HepG2 (cell line): ENCODE measurements at regions not wholly inside any gene's neighbourhood (a gene's known extent, or its start where the extent isn't known, plus 50 kb on each side); places are given as distances from the start of the nearest gene placed in this dataset.
A peak's percentile ranks its signal among the peaks of the same experiment; 100 is the strongest.

Experiments
- ATAC-seq: fragments of 200-7000 bp; cut with Tn5 transposase; 3 replicates; pipeline ENCODE4 v1.9.1; 2020; ENCODE audit warnings: mild to moderate bottlenecking, moderate library complexity
- BruUV-seq: library from RNA; stranded (reverse); fragments of 400-500 nt; replicated peaks from 2 replicates; lab custom pipeline; 2021; lab: Mats Ljungman, UMichigan
- CTCF ChIA-PET: fragments of 300-600 bp; formaldehyde crosslinking; extraction: SDS; loops from one replicate; lab custom pipeline; 2021; ENCODE audit warnings: low total read pairs, inconsistent platforms, low intra/inter-chr PET ratio; lab: Yijun Ruan, JAX
- POLR2A ChIA-PET: fragments of 350-600 bp; sonication (Branson Sonifier 250); formaldehyde crosslinking; loops from one replicate; lab custom pipeline; 2020; ENCODE audit warnings: antibody characterized with exemption, inconsistent platforms; lab: Yijun Ruan, JAX
- DNase-seq: peaks from one replicate; pipeline ENCODE4 v3.0.0-alpha.2; 2015; ENCODE audit warnings: low spot score
- FAIRE-seq: peaks from 3 replicates; lab custom pipeline; 2011; peaks lifted over from hg19 to GRCh38; lab: Jason Lieb, UNC
- H2AFZ ChIP-seq: one replicate; pipeline ENCODE4 v1.6.1; 2011; ENCODE audit warnings: low read length, inconsistent platforms
- H3K27ac ChIP-seq: fragments of 300-600 bp; 3 replicates; pipeline ENCODE4 v1.8.0; 2011; ENCODE audit warnings: mixed run types, mild to moderate bottlenecking, mixed read lengths, low read length, inconsistent platforms; ENCODE audit not compliant: insufficient read depth; ENCODE audit errors: extremely low read length
- H3K27me3 ChIP-seq, 2 experiments: fragments of 200-600 bp in 1 of 2; 2 replicates in 1 of 2; 3 replicates in 1 of 2; pipeline versions ENCODE4 v1.6.0 to v1.8.0; 2011; ENCODE audit warnings: low read length in 2 of 2, mild to moderate bottlenecking in 2 of 2, moderate library complexity in 2 of 2, inconsistent platforms in 1 of 2; ENCODE audit not compliant: insufficient read depth in 2 of 2, control insufficient read depth in 1 of 2
- H3K36me3 ChIP-seq, 2 experiments: fragments of 200-600 bp in 1 of 2; replicated peaks in 1 of 2; 2 replicates in 1 of 2; 3 replicates in 1 of 2; pipeline versions ENCODE4 v1.5.1 to v1.8.0; 2011; ENCODE audit warnings: low read length in 2 of 2, inconsistent platforms in 1 of 2; ENCODE audit not compliant: insufficient read depth in 2 of 2, control insufficient read depth in 1 of 2
- H3K4me1 ChIP-seq: 2 replicates; pipeline ENCODE4 v1.5.1; 2012; ENCODE audit warnings: low read length, inconsistent platforms; ENCODE audit not compliant: insufficient read depth
- H3K4me2 ChIP-seq: 2 replicates; pipeline ENCODE4 v1.6.0; 2011; ENCODE audit warnings: low read depth, low read length, inconsistent platforms
- H3K4me3 ChIP-seq, 3 experiments: fragments of 200-600 bp in 1 of 3; sonication (generic), shearing (Covaris generic) in 1 of 3; replicated peaks in 1 of 3; 2 replicates each; pipeline ENCODE4 v1.5.1; 2011 to 2016; ENCODE audit warnings: low read length in 3 of 3, inconsistent platforms in 2 of 3, low read depth in 2 of 3, mild to moderate bottlenecking in 2 of 3, control low read depth in 1 of 3, mixed read lengths in 1 of 3; ENCODE audit not compliant: insufficient read depth in 1 of 3
- H3K79me2 ChIP-seq: one replicate; pipeline ENCODE4 v1.6.1; 2011; ENCODE audit warnings: low read length, inconsistent platforms; ENCODE audit not compliant: insufficient read depth
- H3K9ac ChIP-seq: 2 replicates; pipeline ENCODE4 v1.6.0; 2011; ENCODE audit warnings: mild to moderate bottlenecking, low read depth, low read length, inconsistent platforms; ENCODE audit not compliant: insufficient read depth
- H3K9me3 ChIP-seq: 2 replicates; pipeline ENCODE4 v1.5.1; 2012; ENCODE audit warnings: mild to moderate bottlenecking, low read length
- H4K20me1 ChIP-seq: 2 replicates; pipeline ENCODE4 v1.6.0; 2011; ENCODE audit warnings: inconsistent platforms, mild to moderate bottlenecking, low read length, moderate library complexity; ENCODE audit not compliant: insufficient read depth
- GABPB1 ChIP-seq: IDR thresholded peaks from 2 replicates; pipeline ENCODE4 v1.6.1; 2016; ENCODE audit warnings: mild to moderate bottlenecking, missing genetic modification reagents, moderate library complexity, missing compliant biosample characterization
- HNF4A ChIP-seq: sonication (generic); formaldehyde crosslinking; IDR thresholded peaks from 2 replicates; pipeline ENCODE4 v1.4.0; 2020; ENCODE audit warnings: missing genetic modification reagents
- LRRFIP1 ChIP-seq: sonication (generic); formaldehyde crosslinking; conservative IDR thresholded peaks from 2 replicates; pipeline ENCODE4 v1.4.0; 2020; ENCODE audit warnings: missing genetic modification reagents
- MAX ChIP-seq: IDR thresholded peaks from 2 replicates; pipeline ENCODE4 v1.6.1; 2012; ENCODE audit warnings: inconsistent platforms
- PHF21A ChIP-seq: sonication (generic); formaldehyde crosslinking; IDR thresholded peaks from 2 replicates; pipeline ENCODE4 v1.5.0; 2020; ENCODE audit warnings: mild to moderate bottlenecking, missing genetic modification reagents
- SP1 ChIP-seq, 2 experiments: fragments of 450-650 bp in 1 of 2; sonication (generic) in 1 of 2; formaldehyde crosslinking in 1 of 2; IDR thresholded peaks; 2 replicates each; pipeline versions ENCODE4 v1.4.0 to v1.6.1; 2016 to 2020; ENCODE audit warnings: missing genetic modification reagents in 1 of 2
- TBP ChIP-seq: sonication (generic); formaldehyde crosslinking; IDR thresholded peaks from 2 replicates; pipeline ENCODE4 v1.5.0; 2020; ENCODE audit warnings: missing genetic modification reagents
- TCF7 ChIP-seq: sonication (generic); IDR thresholded peaks from 2 replicates; pipeline ENCODE4 v1.6.1; 2016; ENCODE audit warnings: antibody characterized with exemption, low read depth
- THYN1 ChIP-seq: sonication (generic); formaldehyde crosslinking; IDR thresholded peaks from 2 replicates; pipeline ENCODE4 v1.8.1; 2023; ENCODE audit warnings: low read depth, mild to moderate bottlenecking, moderate library complexity, missing genetic modification reagents, borderline replicate concordance
- ZNF577 ChIP-seq: sonication (generic); formaldehyde crosslinking; IDR thresholded peaks from 2 replicates; pipeline ENCODE4 v1.4.0; 2020; ENCODE audit warnings: mild to moderate bottlenecking, low read depth, missing genetic modification reagents, borderline replicate concordance
- ZSCAN25 ChIP-seq: sonication (generic); formaldehyde crosslinking; IDR thresholded peaks from 2 replicates; pipeline ENCODE4 v1.8.0; 2022; ENCODE audit warnings: mild to moderate bottlenecking, missing genetic modification reagents
- WGBS: methylation state at CpG from one replicate; pipeline ENCODE4 v1.1.6; 2017; ENCODE audit warnings: low lambda C conversion rate; 5-methylcytosine and 5-hydroxymethylcytosine counted together
- in situ Hi-C: cut with HindIII; loops from 2 replicates; pipeline ENCODE4 v1.10.0; 2017; ENCODE audit warnings: low pct_unique_long_range_greater_than_20kb; ENCODE audit not compliant: extremely low pct_ligation_motif_present
- intact Hi-C: fragments of 100-400 bp; cut with micrococcal nuclease; formaldehyde crosslinking; loops from one replicate; pipeline ENCODE4 v1.10.0; 2022; ENCODE audit not compliant: unreplicated experiment
- TF ChIP-seq, protein P1 (sequence below): IDR thresholded peaks from 2 replicates; pipeline ENCODE4 v1.6.1; 2016; ENCODE audit warnings: missing compliant biosample characterization, missing genetic modification reagents, borderline replicate concordance

- no peak overlapping the region for H2AFZ ChIP-seq
- ChIA-PET CTCF (no interaction called here), POLR2A (no interaction called here)
- H4K20me1 ChIP-seq = no peaks in the 10 kb centered on the region
- no peak overlapping the region for H3K4me2 ChIP-seq
- no peak overlapping the region for H3K27ac ChIP-seq
- no peak overlapping the region for H3K9ac ChIP-seq
- DNase-seq (no peak), ATAC-seq (no peak), FAIRE-seq (no peak)
- H3K9me3 ChIP-seq = no peaks in the 10 kb centered on the region
- peaks cover 71% of the 10 kb centered on the region for H3K4me1 ChIP-seq
- in situ Hi-C loops (no loop called here), intact Hi-C loops (no loop called here)
- H3K36me3 ChIP-seq = no peaks in the 10 kb centered on the region
- BruUV-seq = no TSS peak
- H3K4me3 ChIP-seq = no peak overlapping the region
- peaks cover 2 to 26% of the 10 kb centered on the region in 2 experiments; a peak in 4 of 5 replicates for H3K27me3 ChIP-seq
- H3K79me2 ChIP-seq = no peaks in the 10 kb centered on the region
- TF ChIP-seq TCF7 = no peak
- TF ChIP-seq, protein P1, sequence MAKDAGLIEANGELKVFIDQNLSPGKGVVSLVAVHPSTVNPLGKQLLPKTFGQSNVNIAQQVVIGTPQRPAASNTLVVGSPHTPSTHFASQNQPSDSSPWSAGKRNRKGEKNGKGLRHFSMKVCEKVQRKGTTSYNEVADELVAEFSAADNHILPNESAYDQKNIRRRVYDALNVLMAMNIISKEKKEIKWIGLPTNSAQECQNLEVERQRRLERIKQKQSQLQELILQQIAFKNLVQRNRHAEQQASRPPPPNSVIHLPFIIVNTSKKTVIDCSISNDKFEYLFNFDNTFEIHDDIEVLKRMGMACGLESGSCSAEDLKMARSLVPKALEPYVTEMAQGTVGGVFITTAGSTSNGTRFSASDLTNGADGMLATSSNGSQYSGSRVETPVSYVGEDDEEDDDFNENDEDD (CRISPR knock-in tag) = no peak
- no peak for TF ChIP-seq ZNF577 (CRISPR knock-in tag)
- no peak for TF ChIP-seq TBP (CRISPR knock-in tag)
- TF ChIP-seq HNF4A = peak; percentile 7; the same call in 1 of the 2 replicates
- TF ChIP-seq LRRFIP1 (CRISPR knock-in tag) = no peak
- TF ChIP-seq ZSCAN25 = no peak
- TF ChIP-seq THYN1 (CRISPR knock-in tag) = no peak
- no peak for TF ChIP-seq PHF21A
- TF ChIP-seq MAX = no peak
- TF ChIP-seq SP1 (IDR thresholded peaks at IDR 0.05) = no peak
- no peak for TF ChIP-seq SP1 (CRISPR knock-in tag; IDR thresholded peaks at IDR 0.05)
- TF ChIP-seq GABPB1 (CRISPR knock-in tag) = 0 out of 2 replicates have a peak, but pooled peaks have one; percentile 0
- 54% methylated on average over 4 of the region's 16 CpGs for WGBS
Observed at GRCh38 chr21:43305811-43306311, 121.1 kb downstream of the SIK1 start.
